IPS-11a (cell line): ENCODE measurements at regions not wholly inside any gene's neighbourhood (a gene's known extent, or its start where the extent isn't known, plus 50 kb on each side); places are given as distances from the start of the nearest gene placed in this dataset.

Experiments
- H3K4me3 ChIP-seq: one replicate; pipeline ENCODE4 v1.5.1; 2013; ENCODE audit warnings: low read depth, low read length, control low read depth

DNA sequence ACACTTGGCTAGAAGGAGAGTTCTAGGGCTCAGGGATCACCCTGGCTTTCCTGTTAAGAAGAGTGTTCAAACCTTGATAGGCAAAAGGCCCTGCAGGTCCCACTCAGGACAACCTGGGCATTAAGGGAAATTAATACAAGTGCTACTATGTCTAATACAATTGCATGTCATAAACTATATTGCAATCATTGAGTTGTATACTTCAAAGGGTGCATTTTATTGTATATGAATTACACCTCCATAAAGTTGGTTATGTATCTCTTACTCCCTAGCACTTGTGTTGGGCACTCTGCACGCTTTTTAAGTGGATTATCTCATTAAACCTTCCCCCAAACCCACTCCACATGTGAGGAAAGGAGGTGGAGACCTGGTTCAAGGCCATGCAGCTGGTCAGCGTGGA is 172.1 kb upstream of the GLI2 start:
- H3K4me3 ChIP-seq: no peak overlapping the region

DNA sequence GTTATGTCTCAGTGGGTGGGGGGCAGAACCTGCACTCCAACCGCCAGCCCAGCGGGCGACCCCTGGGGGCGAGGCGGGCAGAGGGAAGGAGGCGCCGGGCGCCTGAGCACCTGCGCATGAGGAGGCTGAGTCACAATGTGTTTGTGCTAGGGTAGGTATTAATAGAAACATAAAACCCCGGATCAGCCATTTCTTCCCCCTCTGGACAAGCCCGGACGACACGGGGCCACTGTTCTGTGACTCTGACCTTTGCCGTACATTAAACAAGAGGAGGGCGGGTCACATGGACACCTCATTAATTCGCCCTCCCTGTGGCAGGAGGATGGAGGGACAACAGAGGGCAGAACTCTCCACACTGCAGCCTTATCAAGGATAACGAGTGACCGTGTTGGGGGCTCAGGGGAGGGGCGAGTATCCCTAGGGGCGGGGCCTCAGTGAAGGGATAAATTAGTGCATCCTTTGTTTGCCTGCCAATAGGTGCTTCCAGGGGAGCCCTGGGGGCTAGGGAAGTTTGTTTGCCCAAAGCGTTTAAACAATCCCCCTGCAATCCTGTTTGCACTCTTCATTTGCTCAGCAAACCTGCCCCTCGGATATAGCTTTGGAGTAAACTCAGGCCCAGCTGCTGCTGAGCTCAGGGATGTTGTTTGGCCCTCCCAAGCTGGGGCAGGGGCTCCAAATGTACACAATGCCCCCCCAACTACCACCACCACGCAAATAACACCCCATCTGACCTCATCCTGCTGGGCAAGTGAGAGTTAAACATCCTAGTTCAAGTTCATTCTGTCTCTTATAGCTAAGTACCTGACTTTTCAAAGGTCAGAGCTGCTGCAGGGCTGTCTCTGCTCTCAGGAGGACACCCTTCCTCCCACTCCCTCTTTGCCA is 171.2 kb upstream of the GLI2 start:
- H3K4me3 ChIP-seq: no peak overlapping the region

DNA sequence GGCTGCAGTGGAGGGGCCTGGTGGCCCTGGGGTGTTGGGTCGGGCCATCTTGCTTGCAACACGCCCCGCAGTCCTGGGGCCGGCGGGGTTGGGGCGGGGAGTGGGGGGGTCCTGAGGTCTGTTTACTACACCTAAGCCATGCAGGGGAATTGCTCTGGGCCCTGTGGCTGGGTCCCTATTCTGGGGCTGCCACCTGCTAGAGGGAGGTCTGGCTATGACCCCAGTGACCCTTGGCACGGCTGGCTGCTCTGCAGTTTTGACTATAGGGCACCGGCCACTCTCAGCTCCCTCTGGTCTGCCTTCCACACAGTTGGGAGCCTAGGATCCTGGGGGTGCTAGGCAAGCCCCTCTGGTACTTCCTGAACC is 170.6 kb upstream of the GLI2 start:
- no peak overlapping the region for H3K4me3 ChIP-seq

DNA sequence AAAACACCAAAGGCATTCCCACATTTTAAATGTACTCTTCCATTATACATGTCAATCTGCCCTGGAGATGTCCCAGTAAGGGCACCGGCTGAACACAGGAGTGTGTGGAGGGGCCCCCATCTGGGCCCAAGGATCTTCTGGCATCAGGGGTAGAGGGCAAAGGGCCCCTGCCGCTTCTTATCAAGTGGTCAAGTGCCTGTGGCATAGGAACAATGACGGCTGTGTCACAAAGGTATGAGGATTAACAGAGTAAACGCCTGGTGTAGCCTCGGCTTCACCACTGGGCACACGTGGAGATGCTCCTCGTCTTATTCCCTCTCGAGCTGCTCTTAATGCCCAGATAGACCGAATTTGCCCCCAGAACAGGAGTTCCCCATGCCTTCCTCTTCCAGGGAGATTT is 169.7 kb upstream of the GLI2 start:
- no peak overlapping the region for H3K4me3 ChIP-seq

DNA sequence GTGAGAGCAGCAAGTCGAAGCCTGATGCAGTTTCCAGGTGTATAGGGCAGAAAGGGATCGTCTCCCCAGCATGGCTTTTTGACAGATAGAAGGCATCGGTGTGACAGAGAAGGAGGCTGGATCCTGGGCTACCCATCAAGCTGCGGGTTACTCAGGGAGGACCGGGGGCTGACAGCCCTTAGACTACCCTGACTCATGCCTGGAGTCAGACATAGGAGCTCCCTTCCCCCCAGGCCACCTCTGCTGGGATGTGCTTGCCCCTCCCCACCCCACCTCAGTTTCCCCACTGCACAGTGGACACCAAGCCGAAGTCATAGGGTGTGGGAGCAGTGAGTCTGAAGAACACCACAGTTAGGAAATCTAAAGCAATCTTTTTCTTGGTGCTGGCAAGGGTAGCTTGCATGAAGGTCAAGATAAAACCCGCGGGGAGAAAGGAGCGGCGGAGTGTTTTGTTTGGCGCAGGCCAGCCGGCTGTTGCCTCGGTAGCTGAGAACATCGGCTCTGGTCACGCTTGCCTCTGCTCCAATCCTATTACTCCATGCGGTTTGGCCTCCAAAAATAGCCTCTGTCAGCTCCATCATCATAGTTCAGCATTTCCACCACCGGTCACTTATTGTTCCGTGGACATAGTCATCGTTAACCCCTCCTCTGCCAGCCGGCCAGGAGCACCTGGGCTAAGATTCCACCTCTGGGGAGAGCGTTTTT is 169.2 kb upstream of the GLI2 start:
- no peak overlapping the region for H3K4me3 ChIP-seq

DNA sequence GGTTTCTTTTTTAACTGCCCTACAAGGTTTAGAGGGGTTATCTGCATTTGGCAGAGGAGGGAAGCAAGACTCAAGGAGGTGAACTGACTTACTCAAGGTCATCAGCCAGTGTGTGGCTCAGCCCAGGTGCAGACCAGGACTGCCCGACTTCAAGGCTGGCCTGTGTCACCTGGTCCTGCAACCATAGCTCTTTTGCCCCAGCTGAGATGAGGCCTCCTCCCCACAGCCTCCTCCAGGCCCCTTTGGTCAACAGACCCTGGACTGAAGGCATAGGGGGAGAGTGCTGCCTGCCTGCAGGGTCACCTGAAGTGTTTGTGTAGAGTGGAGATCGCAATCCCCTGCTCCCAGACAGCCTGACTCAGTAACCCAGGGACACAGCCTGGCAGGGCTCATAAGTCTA is 168.5 kb upstream of the GLI2 start:
- H3K4me3 ChIP-seq: no peak overlapping the region

DNA sequence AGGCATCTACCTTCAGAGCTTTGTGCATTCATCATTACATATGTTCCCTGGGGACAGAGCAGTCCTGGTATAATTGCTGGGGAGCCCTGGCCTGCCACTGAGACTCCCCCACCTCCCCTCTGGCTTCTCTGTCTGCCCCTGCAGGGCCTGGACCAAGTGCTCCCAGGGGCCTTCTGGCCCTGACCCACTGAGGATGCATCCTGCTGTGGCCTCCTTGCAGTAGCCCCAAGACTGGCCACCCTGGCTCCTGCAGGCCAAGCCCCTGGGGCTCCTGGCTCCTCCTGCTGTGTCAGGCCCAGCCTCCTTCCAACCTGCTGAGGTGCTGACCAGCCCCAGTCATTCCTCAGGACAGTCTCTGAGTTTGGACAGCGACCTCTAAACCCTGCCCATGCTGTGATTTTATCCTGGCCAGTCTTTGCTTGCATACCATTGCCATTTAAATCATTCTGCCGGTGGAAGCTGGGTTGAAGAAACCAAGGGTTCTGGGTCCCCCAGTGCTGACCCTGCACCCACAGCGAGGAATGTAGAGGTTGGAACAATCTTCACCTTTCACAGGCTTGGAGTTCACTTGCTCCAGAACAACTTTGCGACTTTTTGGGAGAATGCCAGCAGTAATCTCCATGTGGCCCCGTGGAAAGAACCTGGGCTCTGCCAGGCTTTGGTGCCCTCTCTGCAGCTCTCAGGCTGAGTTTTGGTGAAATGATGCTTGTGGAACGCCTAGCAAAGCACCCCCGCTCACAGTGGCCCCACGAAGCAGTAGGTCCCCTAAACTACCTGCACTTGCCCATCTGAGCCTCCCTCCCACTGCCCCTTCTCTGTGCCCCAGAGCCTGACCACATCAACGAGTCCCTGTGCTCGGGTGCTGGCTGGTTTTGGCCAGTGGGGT is 167.3 kb upstream of the GLI2 start:
- no peak overlapping the region for H3K4me3 ChIP-seq

DNA sequence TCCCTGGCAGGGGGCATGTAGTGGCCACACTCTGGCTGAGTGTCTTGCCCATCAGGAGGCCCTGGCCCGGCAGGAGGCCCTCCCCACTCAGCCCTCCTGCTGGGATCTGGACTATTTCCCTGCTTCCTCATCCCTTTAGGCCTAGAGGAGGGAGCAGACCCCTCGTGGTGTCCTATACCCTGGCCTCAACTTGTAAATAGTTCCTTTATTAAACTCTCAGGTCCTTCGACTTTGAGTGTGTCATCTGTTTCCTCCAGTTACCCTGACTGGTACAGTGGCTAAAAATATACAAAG is 166.7 kb upstream of the GLI2 start:
- H3K4me3 ChIP-seq: no peak overlapping the region

DNA sequence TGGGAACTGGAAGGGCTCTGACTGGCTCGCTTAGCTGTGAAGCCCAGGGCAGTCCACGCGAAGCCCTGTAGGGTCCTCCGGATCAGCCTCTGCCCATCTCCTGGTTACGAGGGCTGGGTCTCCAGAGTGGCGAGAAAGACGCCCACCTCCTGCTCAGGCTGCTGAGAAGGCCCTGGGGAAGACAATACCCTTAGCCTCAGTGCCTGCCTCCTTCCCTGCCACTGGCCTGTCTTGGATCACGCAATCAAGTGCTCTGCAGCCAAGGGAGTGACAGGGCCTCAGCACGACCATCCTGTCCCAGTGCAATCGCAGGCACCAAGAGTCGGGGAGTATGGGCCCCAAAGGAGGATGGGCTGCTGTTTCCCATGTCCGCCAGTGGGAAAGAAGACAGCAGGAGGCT is 165.7 kb upstream of the GLI2 start:
- no peak overlapping the region for H3K4me3 ChIP-seq

DNA sequence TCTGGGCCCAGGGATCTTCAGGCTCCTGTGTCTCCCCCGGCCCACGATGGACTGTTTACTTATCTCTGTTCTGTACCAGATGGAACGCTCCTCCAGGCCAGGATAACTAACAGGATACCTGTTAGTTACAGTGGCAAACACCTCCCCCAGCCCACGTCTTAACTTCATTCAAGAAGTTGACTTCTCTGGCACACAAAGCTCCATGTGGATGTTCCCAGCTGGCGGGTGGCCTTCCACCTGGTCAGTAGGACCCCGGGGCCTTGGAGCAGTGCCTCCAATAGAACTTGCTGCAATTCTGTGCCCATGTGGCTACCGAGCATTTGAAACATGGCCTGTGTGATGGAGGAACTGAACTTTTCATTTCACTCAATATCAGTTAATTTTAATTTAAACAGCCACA is 165.1 kb upstream of the GLI2 start:
- no peak overlapping the region for H3K4me3 ChIP-seq

DNA sequence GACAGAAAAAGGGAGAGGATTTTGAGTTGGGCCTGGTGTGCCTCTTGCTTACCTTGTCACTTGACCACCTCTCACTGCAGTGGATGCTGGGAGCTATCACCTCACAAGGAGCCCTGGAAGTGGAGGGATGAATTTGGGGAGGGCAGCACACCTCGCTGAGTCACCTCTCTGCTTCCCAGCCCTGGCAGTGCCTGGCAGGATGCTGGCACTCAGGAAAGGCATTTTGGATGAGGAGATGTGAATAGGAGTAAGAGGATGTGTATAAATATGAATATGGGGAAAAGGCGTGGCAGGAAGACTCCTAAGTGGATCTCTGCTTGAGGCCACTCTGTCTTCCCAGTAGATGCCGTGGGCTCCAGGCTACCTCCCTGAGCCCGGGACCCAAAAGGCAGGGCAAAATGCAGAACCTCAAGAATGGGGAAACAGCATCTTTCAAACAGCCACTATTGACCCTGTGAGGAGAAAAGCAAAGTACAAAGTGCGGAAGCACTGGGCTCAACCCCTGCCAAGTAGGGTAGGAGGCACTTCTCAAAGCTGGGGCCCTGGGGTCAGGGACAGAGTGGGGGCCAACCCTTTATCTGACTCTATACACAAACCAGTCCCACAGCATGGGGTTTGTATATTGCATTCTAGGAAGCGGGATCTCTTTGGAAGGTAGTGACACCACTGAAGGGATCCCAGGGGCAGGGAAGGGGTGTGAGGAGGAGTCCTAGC is 164.5 kb upstream of the GLI2 start:
- H3K4me3 ChIP-seq: no peak overlapping the region

DNA sequence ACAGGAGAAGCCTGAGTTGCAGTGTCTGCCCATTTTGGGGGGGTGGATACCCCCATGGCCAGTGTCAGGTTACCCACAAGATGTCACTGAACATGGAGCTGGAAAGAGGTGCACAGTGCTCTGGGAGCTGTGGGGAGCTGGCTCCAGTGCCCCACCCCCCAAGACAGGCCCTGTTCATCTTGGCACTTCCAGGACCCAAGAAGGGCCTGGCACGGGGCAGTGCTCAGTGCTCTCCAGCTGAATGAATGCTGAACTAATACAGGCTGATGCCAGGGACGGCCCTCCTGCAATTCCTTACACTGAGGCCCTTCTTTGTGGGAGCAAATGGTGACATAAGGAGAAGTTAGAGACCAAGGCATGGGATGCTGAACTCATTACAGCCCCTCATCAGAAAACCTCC is 163.4 kb upstream of the GLI2 start:
- H3K4me3 ChIP-seq: no peak overlapping the region

DNA sequence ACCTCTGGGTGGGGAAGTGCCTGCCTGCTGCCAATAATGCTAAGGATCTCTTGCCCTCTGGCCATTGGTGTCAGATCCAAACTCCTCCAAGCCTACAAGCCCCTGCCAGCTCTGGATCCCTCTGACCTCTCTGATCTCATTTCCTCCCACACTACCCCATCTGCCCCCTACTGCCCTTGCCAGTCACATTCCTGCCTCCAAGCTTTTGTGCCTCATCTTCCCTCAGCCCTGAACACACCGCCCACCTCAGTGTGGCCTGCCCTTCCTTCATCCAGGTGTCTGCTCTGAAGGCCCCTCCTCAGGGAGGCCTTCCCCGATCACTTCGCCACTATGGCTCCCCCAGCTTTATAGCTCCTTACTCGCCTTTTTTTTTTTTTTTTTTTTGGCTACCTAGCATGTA is 161.0 kb upstream of the GLI2 start:
- no peak overlapping the region for H3K4me3 ChIP-seq

DNA sequence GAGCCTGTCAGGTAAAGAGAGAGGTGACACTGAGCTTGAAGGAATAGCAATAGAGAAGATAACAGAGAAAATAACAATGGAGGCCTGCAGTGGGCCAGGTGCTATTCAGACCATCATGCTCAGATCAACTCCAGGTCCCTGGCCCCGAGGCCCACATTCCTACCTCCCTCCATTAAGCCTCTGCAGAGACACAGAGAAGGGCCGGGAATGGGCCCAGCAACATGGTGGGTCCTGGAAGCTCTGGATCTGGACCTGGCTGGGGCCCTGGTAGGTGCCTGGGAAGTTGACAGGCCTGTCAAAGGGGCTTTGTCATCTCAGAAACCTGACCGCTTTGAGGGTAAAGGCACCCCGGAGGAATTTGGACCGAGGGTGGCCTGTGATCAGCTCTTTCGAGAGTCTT is 159.7 kb upstream of the GLI2 start:
- H3K4me3 ChIP-seq: no peak overlapping the region

DNA sequence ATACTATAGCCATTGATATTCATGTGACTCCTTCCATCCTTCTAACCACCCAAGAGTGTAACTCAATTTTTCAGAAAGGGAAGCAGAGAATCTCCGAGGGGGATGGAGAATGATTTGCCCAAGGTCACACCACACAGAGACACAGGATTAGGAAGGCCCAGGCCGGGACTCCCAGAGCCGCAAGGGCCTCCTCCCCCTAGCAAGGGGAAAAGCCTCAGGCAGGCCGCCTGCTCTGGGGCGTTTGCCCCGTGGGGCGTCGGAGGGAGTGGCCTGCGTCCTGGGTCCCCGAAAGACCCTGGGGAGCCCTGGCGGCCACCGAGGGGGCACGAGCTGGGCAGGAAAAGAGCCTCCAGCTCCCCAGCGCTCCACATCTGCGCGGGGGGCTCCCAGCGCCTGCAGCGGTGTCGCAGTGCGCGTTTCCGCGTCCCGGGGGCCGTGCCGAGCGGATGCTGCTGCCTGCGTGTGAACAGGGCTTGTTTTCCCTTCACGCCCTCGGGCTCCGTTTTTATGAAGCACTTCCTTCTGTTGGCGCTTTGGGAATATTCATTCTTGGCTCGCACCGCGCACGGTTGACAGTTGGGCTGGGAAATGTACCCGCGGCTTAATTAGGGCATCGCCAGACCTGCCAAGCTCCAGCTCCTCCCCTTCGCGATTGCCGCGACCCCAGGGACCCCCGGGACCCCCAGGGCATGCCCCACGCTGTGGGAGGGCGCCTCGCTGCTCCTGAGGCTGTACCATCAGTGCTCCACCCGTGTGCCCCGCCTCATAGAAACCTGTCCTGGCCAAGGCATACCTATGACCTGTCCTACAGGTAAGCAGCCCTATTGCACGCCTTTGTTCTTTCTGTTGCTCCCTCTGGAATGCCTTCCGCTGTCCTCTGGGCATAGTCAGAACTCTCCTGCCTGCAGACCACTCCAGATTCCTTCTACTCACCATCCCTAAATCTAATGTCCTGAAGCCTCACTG is 158.9 kb upstream of the GLI2 start:
- H3K4me3 ChIP-seq: no peak overlapping the region

DNA sequence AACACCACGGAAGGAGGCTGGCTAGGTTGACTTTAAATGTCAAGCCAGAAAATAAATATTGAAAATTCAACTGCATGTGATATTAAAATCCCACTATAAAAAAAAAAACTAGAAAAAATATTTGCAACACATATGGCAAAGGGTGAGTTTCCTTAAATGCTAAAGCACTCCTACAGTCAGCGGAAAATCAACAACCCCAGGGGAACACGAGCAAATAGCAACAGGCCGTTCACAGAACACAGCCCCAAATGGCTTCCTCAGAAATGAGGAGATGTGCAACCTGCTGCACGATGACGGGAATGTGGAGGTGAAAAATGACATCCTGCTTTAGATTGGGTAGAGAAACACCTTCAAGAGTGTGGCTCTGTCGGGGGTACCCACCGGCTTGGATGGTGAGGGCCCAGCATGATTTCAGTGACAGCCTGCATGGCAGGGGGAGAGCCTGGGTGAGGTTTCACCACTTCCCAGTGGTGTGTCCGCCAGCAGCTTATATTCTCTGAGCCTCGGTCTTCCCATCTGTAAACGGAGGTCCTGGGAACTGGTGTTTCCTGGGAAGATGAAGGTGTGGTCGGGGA is 157.9 kb upstream of the GLI2 start:
- no peak overlapping the region for H3K4me3 ChIP-seq

DNA sequence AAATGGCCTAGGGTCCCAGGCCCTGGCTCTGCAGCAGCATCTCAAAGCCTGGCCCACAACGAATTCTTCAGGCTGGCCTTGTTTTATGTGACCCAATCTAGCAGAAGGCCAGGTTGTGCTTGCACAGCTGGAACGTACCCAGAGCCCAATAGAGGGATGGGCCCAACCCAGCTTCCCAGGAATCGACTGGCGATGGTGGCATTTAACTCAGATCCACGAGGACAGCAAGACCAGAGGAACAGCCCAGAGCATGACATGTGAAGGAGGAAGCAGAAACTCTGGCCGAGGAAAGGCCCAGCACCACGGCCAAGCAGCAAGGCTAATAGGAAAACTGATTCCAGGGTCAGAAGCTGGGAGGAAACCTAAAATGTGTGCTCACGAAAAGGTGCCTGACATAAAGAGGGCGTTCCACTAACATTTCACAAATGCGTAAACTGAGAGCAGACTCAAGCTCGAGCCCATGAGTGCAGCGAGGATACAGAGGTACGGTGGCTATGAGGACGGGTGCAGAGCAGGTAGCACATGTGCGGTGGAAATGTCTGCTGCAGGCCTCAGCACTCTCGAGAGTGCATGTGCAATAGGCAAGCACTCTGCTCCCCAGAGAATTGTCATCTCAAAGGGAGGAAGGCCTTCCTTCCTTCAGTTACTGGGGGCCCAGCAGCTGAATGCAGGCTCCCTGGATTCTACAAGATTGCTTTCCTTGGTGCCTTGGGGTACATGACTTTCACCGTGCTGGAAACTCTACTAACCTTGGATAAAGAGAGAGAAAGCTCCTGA is 156.9 kb upstream of the GLI2 start:
- no peak overlapping the region for H3K4me3 ChIP-seq

DNA sequence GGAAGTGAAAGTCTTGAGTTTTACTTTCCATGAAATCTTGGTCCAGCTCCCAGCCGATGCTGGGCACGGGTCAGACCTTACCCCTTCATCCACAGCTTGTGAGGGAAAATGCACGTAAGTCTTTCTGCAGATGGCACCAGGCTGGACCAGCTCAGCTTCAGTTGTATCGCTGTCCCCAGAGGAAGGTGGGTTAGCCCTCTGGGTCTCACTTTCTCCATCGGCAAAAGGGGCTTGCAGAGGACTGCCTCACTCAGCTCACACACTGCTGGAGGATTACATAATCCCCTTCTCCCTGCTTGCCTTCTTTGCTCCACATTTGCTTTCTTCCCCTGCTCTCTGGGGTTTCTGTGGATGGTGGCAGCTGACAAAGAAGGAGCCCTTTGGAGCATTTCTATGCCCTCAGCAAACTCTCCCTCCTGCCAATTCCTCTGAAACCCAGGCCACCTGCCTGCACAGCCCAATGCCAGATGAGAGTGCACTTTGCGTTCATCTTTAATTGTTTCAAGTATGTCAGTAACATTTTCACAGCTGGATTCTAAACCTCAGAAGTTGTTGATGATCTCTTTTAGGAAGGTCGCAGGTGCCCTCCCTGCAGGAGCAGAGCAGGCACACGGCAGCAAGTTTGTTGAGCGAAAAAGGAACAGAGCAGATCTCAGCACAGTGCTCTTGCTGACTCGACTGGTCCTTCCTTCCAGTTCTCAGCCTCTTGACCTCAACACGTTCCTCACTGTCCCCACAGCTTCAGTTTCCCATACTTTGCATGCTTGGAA is 155.6 kb upstream of the GLI2 start:
- no peak overlapping the region for H3K4me3 ChIP-seq
